ENCODE measurements at regions not wholly inside any gene's neighbourhood (a gene's known extent, or its start where the extent isn't known, plus 50 kb on each side); places are given as distances from the start of the nearest gene placed in this dataset.

DNA sequence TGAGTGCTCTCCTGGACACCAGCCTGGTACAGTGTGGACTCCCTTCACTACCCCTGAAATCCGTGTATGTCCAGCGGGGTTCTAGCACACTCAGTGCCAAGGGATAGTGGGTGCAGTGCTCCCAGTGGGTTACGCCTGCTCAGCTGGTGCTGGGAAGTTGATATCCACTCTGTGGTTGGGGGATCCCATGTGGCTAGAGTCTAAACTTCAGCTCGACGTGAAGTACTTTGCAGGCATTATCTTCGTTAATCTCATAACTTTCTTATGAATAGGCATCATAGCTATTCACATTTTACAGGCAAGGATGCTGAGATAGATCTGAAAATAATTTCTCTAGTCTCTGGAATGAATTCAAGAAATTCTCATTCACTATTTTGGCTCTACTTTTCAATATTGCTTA is 433.2 kb upstream of the HTR2A start:
- Histone ChIP-seq H3K4me3 (ENCODE audit: low read length) (no peak overlapping the region), H3K9me3 (ENCODE audit: control insufficient read depth, insufficient read depth, low read length) (no peaks in the 10 kb centered on the region), H3K27me3 (ENCODE audit: control insufficient read depth, insufficient read depth, low read length) (no peaks in the 10 kb centered on the region), H3K36me3 (ENCODE audit: control insufficient read depth, insufficient read depth, low read length) (no peaks in the 10 kb centered on the region), H3K27ac (ENCODE audit: low read length) (no peak overlapping the region), H3K4me1 (ENCODE audit: control insufficient read depth, insufficient read depth, low read length) (no peaks in the 10 kb centered on the region)
- no CpG with 5 or more reads among the region's 6 CpGs for WGBS (ENCODE audit: insufficient coverage, insufficient read length)
- no peak for DNase-seq (ENCODE audit: low read depth, low spot score)

- no CpG with 5 or more reads among the region's 1 CpG for WGBS (ENCODE audit: insufficient coverage, insufficient read length)
- Histone ChIP-seq H3K27ac (ENCODE audit: low read length) (no peak overlapping the region), H3K36me3 (ENCODE audit: control insufficient read depth, insufficient read depth, low read length) (no peaks in the 10 kb centered on the region), H3K4me3 (ENCODE audit: low read length) (no peak overlapping the region), H3K9me3 (ENCODE audit: control insufficient read depth, insufficient read depth, low read length) (no peaks in the 10 kb centered on the region), H3K4me1 (ENCODE audit: control insufficient read depth, insufficient read depth, low read length) (no peaks in the 10 kb centered on the region), H3K27me3 (ENCODE audit: control insufficient read depth, insufficient read depth, low read length) (no peaks in the 10 kb centered on the region)
- DNase-seq (ENCODE audit: low read depth, low spot score): no peak
These were observed 431.0 kb upstream of the HTR2A start for GRCh38 chr13:47327861-47328260.

DNA sequence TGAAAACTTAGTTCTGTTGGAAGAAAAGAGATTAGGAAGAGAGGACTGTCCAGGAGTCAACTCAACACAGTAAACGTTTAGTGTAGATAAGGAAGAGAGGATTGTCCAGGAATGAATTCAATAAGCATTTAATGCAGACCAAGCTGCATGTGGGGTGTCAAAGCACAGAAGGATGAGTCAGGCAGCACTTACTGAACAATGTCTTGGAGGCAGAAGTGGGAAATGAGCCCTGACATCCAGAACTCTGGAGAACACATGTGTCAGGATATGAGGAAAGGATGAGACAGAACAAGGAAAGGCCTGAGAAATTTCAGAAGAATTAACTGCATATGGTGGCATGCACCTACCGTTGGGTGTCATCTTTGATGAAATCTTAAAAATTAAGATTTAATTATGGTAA is 429.2 kb upstream of the HTR2A start:
- Histone ChIP-seq H3K4me3 (ENCODE audit: low read length) (no peak overlapping the region), H3K27me3 (ENCODE audit: control insufficient read depth, insufficient read depth, low read length) (no peaks in the 10 kb centered on the region), H3K36me3 (ENCODE audit: control insufficient read depth, insufficient read depth, low read length) (no peaks in the 10 kb centered on the region), H3K27ac (ENCODE audit: low read length) (no peak overlapping the region), H3K9me3 (ENCODE audit: control insufficient read depth, insufficient read depth, low read length) (no peaks in the 10 kb centered on the region), H3K4me1 (ENCODE audit: control insufficient read depth, insufficient read depth, low read length) (no peaks in the 10 kb centered on the region)
- DNase-seq (ENCODE audit: low read depth, low spot score): no peak
- WGBS (ENCODE audit: insufficient coverage, insufficient read length): no CpG with 5 or more reads among the region's 2 CpGs

- WGBS (ENCODE audit: insufficient coverage, insufficient read length): no CpG with 5 or more reads among the region's 3 CpGs
- no peak for DNase-seq (ENCODE audit: low read depth, low spot score)
- no peak overlapping the region for H3K4me3 ChIP-seq (ENCODE audit: low read length)
- H3K36me3 ChIP-seq (ENCODE audit: control insufficient read depth, insufficient read depth, low read length): no peaks in the 10 kb centered on the region
- H3K4me1 ChIP-seq (ENCODE audit: control insufficient read depth, insufficient read depth, low read length): no peaks in the 10 kb centered on the region
- no peaks in the 10 kb centered on the region for H3K9me3 ChIP-seq (ENCODE audit: control insufficient read depth, insufficient read depth, low read length)
- no peaks in the 10 kb centered on the region for H3K27me3 ChIP-seq (ENCODE audit: control insufficient read depth, insufficient read depth, low read length)
- no peak overlapping the region for H3K27ac ChIP-seq (ENCODE audit: low read length)
These were observed 420.5 kb upstream of the HTR2A start for GRCh38 chr13:47317356-47317755.

- Histone ChIP-seq H3K4me3 (ENCODE audit: low read length) (no peak overlapping the region), H3K27me3 (ENCODE audit: control insufficient read depth, insufficient read depth, low read length) (no peaks in the 10 kb centered on the region), H3K27ac (ENCODE audit: low read length) (no peak overlapping the region), H3K9me3 (ENCODE audit: control insufficient read depth, insufficient read depth, low read length) (no peaks in the 10 kb centered on the region), H3K4me1 (ENCODE audit: control insufficient read depth, insufficient read depth, low read length) (no peaks in the 10 kb centered on the region), H3K36me3 (ENCODE audit: control insufficient read depth, insufficient read depth, low read length) (no peaks in the 10 kb centered on the region)
- DNase-seq (ENCODE audit: low read depth, low spot score): no peak
- WGBS (ENCODE audit: insufficient coverage, insufficient read length): no CpG with 5 or more reads among the region's 1 CpG
These were observed 413.5 kb upstream of the HTR2A start for GRCh38 chr13:47310401-47310800.

GRCh38 chr13:47306991-47307390 is 410.1 kb upstream of the HTR2A start:
- Histone ChIP-seq H3K4me3 (ENCODE audit: low read length) (no peak overlapping the region), H3K9me3 (ENCODE audit: control insufficient read depth, insufficient read depth, low read length) (no peaks in the 10 kb centered on the region), H3K27ac (ENCODE audit: low read length) (no peak overlapping the region), H3K27me3 (ENCODE audit: control insufficient read depth, insufficient read depth, low read length) (no peaks in the 10 kb centered on the region), H3K36me3 (ENCODE audit: control insufficient read depth, insufficient read depth, low read length) (no peaks in the 10 kb centered on the region), H3K4me1 (ENCODE audit: control insufficient read depth, insufficient read depth, low read length) (no peaks in the 10 kb centered on the region)
- DNase-seq (ENCODE audit: low read depth, low spot score): no peak

GRCh38 chr13:47303626-47304025 is 406.8 kb upstream of the HTR2A start:
- Histone ChIP-seq H3K27ac (ENCODE audit: low read length) (no peak overlapping the region), H3K4me3 (ENCODE audit: low read length) (no peak overlapping the region), H3K9me3 (ENCODE audit: control insufficient read depth, insufficient read depth, low read length) (no peaks in the 10 kb centered on the region), H3K36me3 (ENCODE audit: control insufficient read depth, insufficient read depth, low read length) (no peaks in the 10 kb centered on the region), H3K4me1 (ENCODE audit: control insufficient read depth, insufficient read depth, low read length) (no peaks in the 10 kb centered on the region), H3K27me3 (ENCODE audit: control insufficient read depth, insufficient read depth, low read length) (no peaks in the 10 kb centered on the region)
- no peak for DNase-seq (ENCODE audit: low read depth, low spot score)

GRCh38 chr13:47299304-47299703 is 402.5 kb upstream of the HTR2A start:
- H3K4me3 ChIP-seq (ENCODE audit: low read length): no peak overlapping the region
- no peaks in the 10 kb centered on the region for H3K9me3 ChIP-seq (ENCODE audit: control insufficient read depth, insufficient read depth, low read length)
- H3K4me1 ChIP-seq (ENCODE audit: control insufficient read depth, insufficient read depth, low read length): no peaks in the 10 kb centered on the region
- no peak overlapping the region for H3K27ac ChIP-seq (ENCODE audit: low read length)
- H3K36me3 ChIP-seq (ENCODE audit: control insufficient read depth, insufficient read depth, low read length): no peaks in the 10 kb centered on the region
- H3K27me3 ChIP-seq (ENCODE audit: control insufficient read depth, insufficient read depth, low read length): no peaks in the 10 kb centered on the region
- DNase-seq (ENCODE audit: low read depth, low spot score): no peak

DNA sequence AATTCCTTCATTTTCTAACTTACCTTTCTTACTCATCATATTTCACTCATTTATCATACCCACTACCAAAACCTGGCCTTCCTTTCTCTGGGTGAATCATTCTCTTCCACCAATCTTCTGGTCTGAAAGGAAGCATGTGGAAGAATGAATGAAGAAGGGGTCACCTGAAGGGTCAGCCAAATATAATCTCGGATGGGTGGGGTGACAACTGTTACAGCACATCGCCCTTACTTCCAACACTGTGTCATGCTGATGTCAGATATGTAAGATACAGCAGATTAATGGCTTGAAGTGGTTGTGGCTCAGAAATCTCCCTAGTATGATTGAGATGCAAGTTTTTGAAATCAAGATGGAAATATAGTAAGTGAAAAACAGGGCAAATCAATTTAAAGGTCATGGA is 401.7 kb upstream of the HTR2A start:
- no peaks in the 10 kb centered on the region for H3K9me3 ChIP-seq (ENCODE audit: control insufficient read depth, insufficient read depth, low read length)
- no peak for DNase-seq (ENCODE audit: low read depth, low spot score)
- H3K27me3 ChIP-seq (ENCODE audit: control insufficient read depth, insufficient read depth, low read length): no peaks in the 10 kb centered on the region
- H3K27ac ChIP-seq (ENCODE audit: low read length): no peak overlapping the region
- no peaks in the 10 kb centered on the region for H3K36me3 ChIP-seq (ENCODE audit: control insufficient read depth, insufficient read depth, low read length)
- WGBS (ENCODE audit: insufficient coverage, insufficient read length): no CpG with 5 or more reads among the region's 2 CpGs
- no peak overlapping the region for H3K4me3 ChIP-seq (ENCODE audit: low read length)
- no peaks in the 10 kb centered on the region for H3K4me1 ChIP-seq (ENCODE audit: control insufficient read depth, insufficient read depth, low read length)

DNA sequence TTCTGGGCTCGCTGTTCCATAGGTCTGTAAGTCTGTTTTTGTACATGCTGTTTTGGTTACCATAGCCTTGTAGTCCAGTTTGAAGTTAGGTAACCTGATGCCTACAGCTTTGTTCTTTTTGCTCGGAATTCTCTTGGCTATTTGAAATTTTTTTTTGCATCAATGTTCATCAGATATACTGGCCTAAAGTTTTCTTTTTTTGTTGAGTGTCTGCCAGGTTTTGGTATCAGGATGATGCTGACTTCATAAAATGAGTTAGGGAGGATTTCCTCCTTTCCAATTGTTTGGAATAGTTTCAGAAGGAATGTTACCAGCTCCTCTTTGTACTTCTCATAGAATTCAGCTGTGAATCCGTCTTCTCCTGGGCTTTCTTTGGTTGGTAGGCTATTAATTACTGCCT is 397.8 kb upstream of the HTR2A start:
- Histone ChIP-seq H3K36me3 (ENCODE audit: control insufficient read depth, insufficient read depth, low read length) (no peaks in the 10 kb centered on the region), H3K4me1 (ENCODE audit: control insufficient read depth, insufficient read depth, low read length) (no peaks in the 10 kb centered on the region), H3K9me3 (ENCODE audit: control insufficient read depth, insufficient read depth, low read length) (no peaks in the 10 kb centered on the region), H3K4me3 (ENCODE audit: low read length) (no peak overlapping the region), H3K27ac (ENCODE audit: low read length) (no peak overlapping the region), H3K27me3 (ENCODE audit: control insufficient read depth, insufficient read depth, low read length) (no peaks in the 10 kb centered on the region)
- WGBS (ENCODE audit: insufficient coverage, insufficient read length): no CpG with 5 or more reads among the region's 3 CpGs
- no peak for DNase-seq (ENCODE audit: low read depth, low spot score)

DNA sequence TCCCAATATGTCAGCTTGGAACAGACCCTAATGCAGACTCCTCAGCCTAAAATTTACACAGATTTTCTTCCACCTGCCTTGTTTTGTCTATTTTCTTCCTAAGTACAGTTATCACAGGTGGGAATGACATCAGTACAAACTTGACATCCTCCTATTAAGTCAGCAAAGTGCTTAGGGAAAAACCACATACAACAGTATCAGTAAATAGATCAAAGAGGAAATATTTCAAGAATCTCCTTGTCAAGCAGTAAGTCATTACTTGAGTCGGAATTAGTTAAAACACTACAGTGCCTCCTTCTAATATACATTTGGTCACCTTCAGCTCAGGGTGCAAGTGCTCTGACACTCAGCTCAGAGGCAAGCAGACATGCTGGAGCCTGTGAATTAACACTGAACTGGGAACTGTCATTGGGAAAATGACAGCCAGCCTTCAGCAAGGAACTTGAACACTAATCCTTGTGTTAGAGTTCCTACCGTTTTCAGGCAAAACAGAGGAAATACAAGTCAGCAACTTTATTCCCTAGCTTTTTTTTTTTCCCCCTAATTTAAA is 394.3 kb upstream of the HTR2A start:
- DNase-seq (ENCODE audit: low read depth, low spot score): no peak
- H3K36me3 ChIP-seq (ENCODE audit: control insufficient read depth, insufficient read depth, low read length): no peaks in the 10 kb centered on the region
- WGBS (ENCODE audit: insufficient coverage, insufficient read length): no CpG with 5 or more reads among the region's 2 CpGs
- no peak overlapping the region for H3K27ac ChIP-seq (ENCODE audit: low read length)
- H3K9me3 ChIP-seq (ENCODE audit: control insufficient read depth, insufficient read depth, low read length): no peaks in the 10 kb centered on the region
- H3K4me1 ChIP-seq (ENCODE audit: control insufficient read depth, insufficient read depth, low read length): no peaks in the 10 kb centered on the region
- H3K27me3 ChIP-seq (ENCODE audit: control insufficient read depth, insufficient read depth, low read length): no peaks in the 10 kb centered on the region
- H3K4me3 ChIP-seq (ENCODE audit: low read length): no peak overlapping the region

Measured in iPS DF 6.9 (cell line).